Esophagus muscularis mucosa (tissue), 4 donors: ENCODE measurements at regions not wholly inside any gene's neighbourhood (a gene's known extent, or its start where the extent isn't known, plus 50 kb on each side); places are given as distances from the start of the nearest gene placed in this dataset.
"Not testable (repeated sequence)": the region's sequence is repeated elsewhere in the genome, so short reads cannot be mapped to it uniquely, and the experiment has no call there.

ENCODE experiments used
- DNase-seq: peaks from one replicate; pipeline ENCODE4 v3.0.0-alpha.2; 2017; ENCODE audit errors: extremely low spot score
- H3K27ac ChIP-seq, 4 donors: fragments of 200-600 bp; sonication (generic); replicated peaks in 1 of 4; 1 replicate in 3 of 4; 2 replicates in 1 of 4; pipeline ENCODE4 v1.5.1; 2016 to 2019; ENCODE audit warnings: mild to moderate bottlenecking in 1 of 4
- H3K27me3 ChIP-seq, 4 donors: fragments of 200-600 bp; sonication (generic); one replicate each; pipeline versions ENCODE4 v1.5.1 to v1.6.0; 2016 to 2019
- H3K36me3 ChIP-seq, 4 donors: fragments of 200-600 bp; sonication (generic); one replicate each; pipeline ENCODE4 v1.5.1; 2016 to 2019
- H3K4me1 ChIP-seq, 4 donors: fragments of 200-600 bp; sonication (generic); one replicate each; pipeline ENCODE4 v1.5.1; 2016 to 2019
- H3K4me3 ChIP-seq, 4 donors: fragments of 200-600 bp; sonication (generic); 1 replicate in 2 of 4; 2 replicates in 2 of 4; pipeline ENCODE4 v1.5.1; 2016 to 2019; ENCODE audit warnings: mild to moderate bottlenecking in 4 of 4, moderate library complexity in 1 of 4
- H3K9me3 ChIP-seq, 4 donors: fragments of 200-600 bp; sonication (generic); 1 replicate in 3 of 4; 2 replicates in 1 of 4; pipeline ENCODE4 v1.5.1; 2016 to 2019
- CTCF ChIP-seq, 3 experiments: fragments of 200-600 bp in 2 of 3; fragments of 450-650 bp in 1 of 3; sonication (generic) in 2 of 3; IDR thresholded peaks; one replicate each; pipeline ENCODE4 v1.5.1; 2017 to 2019; ENCODE audit warnings: antibody characterized with exemption in 3 of 3, mild to moderate bottlenecking in 2 of 3, moderate library complexity in 1 of 3
- EP300 ChIP-seq: sonication (generic); formaldehyde crosslinking; IDR thresholded peaks from one replicate; pipeline ENCODE4 v1.6.1; 2017; ENCODE audit warnings: antibody characterized with exemption
- POLR2A ChIP-seq: fragments of 450-650 bp; IDR thresholded peaks from one replicate; pipeline ENCODE4 v1.6.1; 2017; ENCODE audit warnings: antibody characterized with exemption, moderate library complexity, mild to moderate bottlenecking, low read depth
- POLR2AphosphoS5 ChIP-seq, 2 donors: sonication (generic); formaldehyde crosslinking; IDR thresholded peaks; one replicate each; pipeline ENCODE4 v1.6.1; 2017; ENCODE audit warnings: antibody characterized with exemption in 2 of 2
- WGBS: methylation state at CpG from one replicate; pipeline ENCODE4 v1.1.5; 2018; 5-methylcytosine and 5-hydroxymethylcytosine counted together
- intact Hi-C: fragments of 100-400 bp; cut with DNase I; formaldehyde crosslinking; loops from one replicate; pipeline ENCODE4 v1.15.1; 2023

- Histone ChIP-seq H3K4me1 (no peaks in the 10 kb centered on the region), H3K9me3 (no peaks in the 10 kb centered on the region), H3K4me3 (no peak overlapping the region), H3K27me3 (no peaks in the 10 kb centered on the region), H3K27ac (no peak overlapping the region), H3K36me3 (no peaks in the 10 kb centered on the region)
- 73% methylated on average over 3 of the region's 3 CpGs for WGBS
- DNase-seq: no peak
- intact Hi-C loops: no loop called here
- TF ChIP-seq POLR2A: no peak
- TF ChIP-seq POLR2AphosphoS5 (IDR thresholded peaks at IDR 0.05): no peak
- TF ChIP-seq CTCF (IDR thresholded peaks at IDR 0.05): no peak
- TF ChIP-seq EP300: no peak
Measured at GRCh38 chr13:81172603-81173002, 831.7 kb upstream of the SPRY2 start.

GRCh38 chr13:81171065-81171647 lies 830.2 kb upstream of the SPRY2 start:
- TF ChIP-seq CTCF (IDR thresholded peaks at IDR 0.05) (peak in 2 of 3 experiments; percentile 11 to 45), POLR2AphosphoS5 (IDR thresholded peaks at IDR 0.05) (no peak), POLR2A (no peak), EP300 (no peak)
- no peak for DNase-seq
- intact Hi-C loops: no loop called here
- WGBS: 22% methylated on average over 3 of the region's 3 CpGs
- Histone ChIP-seq H3K27me3 (no peaks in the 10 kb centered on the region), H3K4me3 (no peak overlapping the region), H3K27ac (no peak overlapping the region), H3K36me3 (no peaks in the 10 kb centered on the region), H3K9me3 (no peaks in the 10 kb centered on the region), H3K4me1 (no peaks in the 10 kb centered on the region)

GRCh38 chr13:81163823-81164222 lies 822.9 kb upstream of the SPRY2 start:
- H3K4me3 ChIP-seq, DNase-seq, H3K27ac ChIP-seq, intact Hi-C loops, H3K36me3 ChIP-seq, H3K4me1 ChIP-seq, H3K27me3 ChIP-seq, H3K9me3 ChIP-seq: not testable (repeated sequence)
- 58% methylated on average over 1 of the region's 1 CpG for WGBS

- WGBS: 87% methylated on average over 2 of the region's 2 CpGs
- intact Hi-C loops: no loop called here
- no peak for DNase-seq
- H3K9me3 ChIP-seq: no peaks in the 10 kb centered on the region
- H3K27ac ChIP-seq: no peak overlapping the region
- no peaks in the 10 kb centered on the region for H3K27me3 ChIP-seq
- H3K4me1 ChIP-seq: no peaks in the 10 kb centered on the region
- no peak overlapping the region for H3K4me3 ChIP-seq
- H3K36me3 ChIP-seq: no peaks in the 10 kb centered on the region
- no peak for TF ChIP-seq EP300
- TF ChIP-seq POLR2AphosphoS5 (IDR thresholded peaks at IDR 0.05): no peak
- no peak for TF ChIP-seq CTCF (IDR thresholded peaks at IDR 0.05)
- TF ChIP-seq POLR2A: no peak
Measured at GRCh38 chr13:81153478-81153877, 812.6 kb upstream of the SPRY2 start.

- no peaks in the 10 kb centered on the region for H3K27me3 ChIP-seq
- 70% methylated on average over 2 of the region's 2 CpGs for WGBS
- no peak overlapping the region for H3K27ac ChIP-seq
- TF ChIP-seq POLR2A (no peak), CTCF (IDR thresholded peaks at IDR 0.05) (no peak), POLR2AphosphoS5 (IDR thresholded peaks at IDR 0.05) (no peak)
- no peaks in the 10 kb centered on the region for H3K4me1 ChIP-seq
- no peak for DNase-seq
- no peaks in the 10 kb centered on the region for H3K9me3 ChIP-seq
- H3K36me3 ChIP-seq: no peaks in the 10 kb centered on the region
- H3K4me3 ChIP-seq: no peak overlapping the region
- intact Hi-C loops: no loop called here
Measured at GRCh38 chr13:81148822-81149221, 807.9 kb upstream of the SPRY2 start.

GRCh38 chr13:81146576-81146975 lies 805.6 kb upstream of the SPRY2 start:
- H3K4me3 ChIP-seq, H3K27me3 ChIP-seq, H3K27ac ChIP-seq, DNase-seq, H3K4me1 ChIP-seq, H3K9me3 ChIP-seq, H3K36me3 ChIP-seq, intact Hi-C loops: not testable (repeated sequence)
- WGBS: 94% methylated on average over 12 of the region's 12 CpGs
